Epithelial cell of prostate (primary cell): ENCODE measurements at regions not wholly inside any gene's neighbourhood (a gene's known extent, or its start where the extent isn't known, plus 50 kb on each side); places are given as distances from the start of the nearest gene placed in this dataset.
"Not testable (repeated sequence)": the region's sequence is repeated elsewhere in the genome, so short reads cannot be mapped to it uniquely, and the experiment has no call there.

Experiments
- DNase-seq: peaks from one replicate; pipeline ENCODE4 v3.0.0-alpha.2; 2011; ENCODE audit warnings: low read depth, low spot score
- H3K27ac ChIP-seq: fragments of 450-650 bp; 2 replicates; pipeline ENCODE4 v1.5.1; 2017; ENCODE audit warnings: mild to moderate bottlenecking

- DNase-seq = no peak
Observed at GRCh38 chr2:12539336-12539735, 177.4 kb upstream of the TRIB2 start.

GRCh38 chr2:12539776-12540562 is 176.8 kb upstream of the TRIB2 start:
- H3K27ac ChIP-seq = no peak overlapping the region
- no peak for DNase-seq

More at GRCh38 chr2:12539336-12539735, 177.4 kb upstream of the TRIB2 start:
- H3K27ac ChIP-seq = no peak overlapping the region

- H3K27ac ChIP-seq = no peak overlapping the region
- no peak for DNase-seq
Observed at GRCh38 chr2:12543076-12543977, 173.4 kb upstream of the TRIB2 start.

GRCh38 chr2:12543978-12544558 is 172.7 kb upstream of the TRIB2 start:
- no peak for DNase-seq
- no peak overlapping the region for H3K27ac ChIP-seq

GRCh38 chr2:12547566-12548170 is 169.1 kb upstream of the TRIB2 start:
- no peak overlapping the region for H3K27ac ChIP-seq
- DNase-seq = no peak

- H3K27ac ChIP-seq = no peak overlapping the region
- no peak for DNase-seq
Observed at GRCh38 chr2:12548906-12549305, 167.8 kb upstream of the TRIB2 start.

GRCh38 chr2:12549641-12550040 is 167.1 kb upstream of the TRIB2 start:
- H3K27ac ChIP-seq = no peak overlapping the region
- no peak for DNase-seq

- H3K27ac ChIP-seq = no peak overlapping the region
- DNase-seq = no peak
Observed at GRCh38 chr2:12552092-12552491, 164.6 kb upstream of the TRIB2 start.

- DNase-seq = no peak
- H3K27ac ChIP-seq = no peak overlapping the region
Observed at GRCh38 chr2:12554224-12555011, 162.3 kb upstream of the TRIB2 start.

- no peak overlapping the region for H3K27ac ChIP-seq
- no peak for DNase-seq
Observed at GRCh38 chr2:12555012-12555645, 161.6 kb upstream of the TRIB2 start.

- no peak overlapping the region for H3K27ac ChIP-seq
- no peak for DNase-seq
Observed at GRCh38 chr2:12556762-12557161, 160.0 kb upstream of the TRIB2 start.

- H3K27ac ChIP-seq = no peak overlapping the region
- DNase-seq = no peak
Observed at GRCh38 chr2:12557688-12558087, 159.0 kb upstream of the TRIB2 start.

GRCh38 chr2:12558519-12558918 is 158.2 kb upstream of the TRIB2 start:
- no peak for DNase-seq
- H3K27ac ChIP-seq = no peak overlapping the region

GRCh38 chr2:12560618-12561017 is 156.1 kb upstream of the TRIB2 start:
- DNase-seq = no peak
- H3K27ac ChIP-seq = no peak overlapping the region

GRCh38 chr2:12567411-12567810 is 149.3 kb upstream of the TRIB2 start:
- no peak overlapping the region for H3K27ac ChIP-seq
- no peak for DNase-seq

GRCh38 chr2:12569510-12569909 is 147.2 kb upstream of the TRIB2 start:
- H3K27ac ChIP-seq, DNase-seq: not testable (repeated sequence)

GRCh38 chr2:12569929-12570328 is 146.8 kb upstream of the TRIB2 start:
- not testable (repeated sequence) for DNase-seq, H3K27ac ChIP-seq

GRCh38 chr2:12577091-12577490 is 139.6 kb upstream of the TRIB2 start:
- no peak overlapping the region for H3K27ac ChIP-seq
- DNase-seq = no peak

GRCh38 chr2:12577567-12578253 is 139.0 kb upstream of the TRIB2 start:
- no peak overlapping the region for H3K27ac ChIP-seq
- DNase-seq = no peak
